ENCODE measurements at regions not wholly inside any gene's neighbourhood (a gene's known extent, or its start where the extent isn't known, plus 50 kb on each side); places are given as distances from the start of the nearest gene placed in this dataset.

GRCh38 chr6:146870760-146871159, 272.0 kb downstream of the ADGB start:
- TF ChIP-seq CTCF (IDR thresholded peaks at IDR 0.05), result no peak
- no peak for TF ChIP-seq POLR2A (IDR thresholded peaks at IDR 0.05)
